ENCODE measurements at regions not wholly inside any gene's neighbourhood (a gene's known extent, or its start where the extent isn't known, plus 50 kb on each side); places are given as distances from the start of the nearest gene placed in this dataset.

GRCh38 chr6:68372991-68373390 is 262.1 kb upstream of the ADGRB3 start:
- DNase-seq: no peak

- DNase-seq: peak; percentile 43
Measured at GRCh38 chr6:68368845-68369244, 266.2 kb upstream of the ADGRB3 start.

DNA sequence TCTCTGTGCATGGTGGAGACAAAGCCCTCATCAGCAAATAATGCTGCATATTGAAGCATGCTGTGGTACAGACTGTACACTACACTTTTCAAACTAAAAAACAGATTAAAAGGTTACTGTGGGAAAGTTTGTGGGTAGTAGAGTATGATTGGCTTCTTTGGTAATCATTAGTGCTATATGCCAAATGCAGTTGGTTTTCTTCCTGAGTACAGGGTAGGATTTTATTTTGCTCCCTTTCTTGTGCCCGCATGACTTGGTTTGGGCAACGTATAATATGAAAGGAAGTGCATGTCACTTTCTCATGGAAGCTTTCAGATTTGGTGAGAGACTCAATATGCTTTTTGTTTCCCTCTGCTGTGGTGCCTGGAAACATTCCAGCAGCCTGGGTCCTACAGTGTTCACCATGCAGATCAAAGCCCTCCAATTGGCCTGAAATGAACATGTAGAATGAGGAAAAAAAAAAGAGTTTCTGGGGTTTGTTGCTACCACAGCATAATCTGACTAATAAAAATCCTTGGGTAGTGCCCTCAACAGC is 270.7 kb upstream of the ADGRB3 start:
- no peak for DNase-seq

DNA sequence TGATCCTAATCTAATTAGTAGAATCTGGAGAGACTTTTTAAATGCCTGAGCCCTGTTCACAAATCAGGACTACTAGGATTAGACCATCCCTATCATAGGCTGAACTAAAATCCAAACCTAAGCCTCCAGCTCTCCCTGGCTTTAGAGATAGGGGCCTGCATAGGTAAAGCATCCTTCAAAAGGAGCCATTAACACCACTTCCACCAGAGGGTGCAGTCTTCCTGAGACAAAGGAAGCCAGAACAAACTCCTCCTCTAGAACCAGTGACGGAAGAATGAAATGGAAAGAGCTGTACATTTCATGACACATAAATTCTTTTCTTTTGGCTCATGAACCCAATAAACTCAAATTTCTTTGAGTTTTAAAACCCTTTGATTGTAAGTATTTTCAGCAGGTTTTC is 291.2 kb upstream of the ADGRB3 start:
- peak; percentile 94 for DNase-seq

DNA sequence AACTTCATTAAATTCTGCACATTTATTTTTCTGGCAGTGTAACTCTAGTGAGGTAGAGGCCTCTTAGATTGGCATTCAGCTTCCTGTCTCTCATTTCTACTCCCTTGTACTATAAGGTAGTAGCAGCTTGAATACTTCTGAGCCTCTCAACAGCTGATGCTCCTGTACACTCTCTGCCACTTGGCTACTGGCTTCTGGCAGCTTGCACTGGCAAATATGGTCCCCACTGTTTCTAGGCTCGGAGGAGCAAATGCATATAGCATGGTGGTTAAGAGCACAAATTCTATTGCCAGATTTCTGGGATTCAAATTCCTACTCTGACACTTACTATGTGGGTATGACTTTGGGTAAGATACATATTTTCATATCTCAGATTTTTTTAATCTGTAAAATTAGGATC is 292.8 kb upstream of the ADGRB3 start:
- DNase-seq: no peak

DNA sequence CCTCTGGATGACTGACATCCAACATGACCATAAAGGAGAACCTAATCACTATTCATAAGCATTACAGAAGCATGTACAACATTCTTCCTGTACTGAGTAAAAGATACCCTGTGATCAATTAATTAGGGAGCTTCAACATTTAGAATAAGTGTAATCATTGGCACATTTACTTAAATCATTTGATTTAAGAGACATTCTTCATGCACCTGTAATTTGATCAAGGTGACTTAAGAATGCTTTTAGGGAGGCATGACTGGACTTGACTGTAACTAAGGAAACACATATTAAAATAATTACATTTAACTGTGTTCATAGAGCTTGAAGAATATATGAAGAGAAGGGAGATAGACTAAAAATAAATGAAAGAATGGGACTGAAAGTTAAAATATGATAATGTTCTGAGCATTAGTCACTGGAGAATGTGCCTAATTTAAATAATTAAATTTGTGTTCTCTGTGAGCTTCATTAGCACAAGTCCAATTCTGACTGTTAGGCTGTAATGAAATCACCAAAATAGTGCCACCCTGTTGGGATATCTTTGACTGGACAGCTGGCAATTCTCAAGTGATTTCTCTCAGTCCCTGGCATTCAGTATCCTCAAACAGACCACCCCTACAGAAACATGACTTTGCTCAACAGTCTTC is 295.5 kb upstream of the ADGRB3 start:
- no peak for DNase-seq

- DNase-seq: no peak
Measured at GRCh38 chr6:68333442-68333841, 301.6 kb upstream of the ADGRB3 start.

DNA sequence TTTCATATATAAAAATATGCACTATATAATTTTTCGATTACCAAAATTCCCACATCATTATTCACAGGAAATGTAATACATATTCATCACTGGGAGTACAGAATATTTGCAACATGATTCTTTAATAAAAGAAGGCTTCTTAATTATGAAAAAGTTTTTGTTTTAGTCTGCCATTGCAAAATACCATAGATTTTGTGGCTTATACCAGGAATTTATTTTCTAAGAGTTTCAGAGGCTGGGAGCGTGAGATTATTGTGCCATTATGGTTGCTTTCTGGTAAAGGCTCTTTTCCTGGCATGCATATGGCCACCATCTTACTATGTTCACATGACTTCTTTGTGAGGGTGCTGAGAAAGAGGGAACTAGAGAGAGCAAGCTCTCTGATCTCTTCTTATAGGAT is 306.9 kb upstream of the ADGRB3 start:
- no peak for DNase-seq

GRCh38 chr6:68326762-68327161 is 308.3 kb upstream of the ADGRB3 start:
- DNase-seq: no peak

DNA sequence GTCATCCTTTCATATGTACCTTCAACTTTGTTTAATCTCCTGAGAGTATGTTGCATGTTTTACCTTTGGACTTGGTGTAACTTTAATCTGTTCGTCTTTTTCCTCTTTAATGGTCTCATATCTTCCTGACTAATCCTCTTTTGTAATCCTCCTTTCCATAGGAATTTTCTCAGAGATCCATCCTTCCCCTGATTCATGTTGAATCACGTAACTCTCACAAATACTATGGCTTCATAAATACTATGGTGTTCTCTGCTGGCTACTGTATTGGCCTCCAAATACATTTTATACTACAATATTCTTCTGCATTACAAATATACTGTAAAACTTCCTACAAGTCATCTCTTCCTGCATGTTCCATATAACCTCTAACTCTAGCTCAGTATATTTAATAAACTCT is 317.7 kb upstream of the ADGRB3 start:
- DNase-seq: no peak

DNA sequence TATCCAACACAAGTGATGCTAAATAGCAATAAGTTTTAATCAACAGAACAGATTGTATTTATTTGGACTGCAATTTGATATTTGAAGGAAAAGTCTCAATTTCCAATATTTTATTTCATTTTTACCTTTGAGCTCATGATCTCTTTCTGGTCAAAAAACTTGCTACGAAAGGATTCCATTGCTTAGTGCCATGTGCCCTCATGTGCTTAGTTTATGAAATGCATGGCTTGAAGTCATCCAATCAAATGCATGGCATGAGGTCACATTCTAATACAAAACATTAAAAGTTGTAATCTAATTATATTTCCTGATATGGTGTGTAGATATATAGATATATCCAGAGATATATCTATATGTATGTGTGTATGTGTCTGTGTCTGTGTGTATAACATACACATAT is 321.2 kb upstream of the ADGRB3 start:
- peak; percentile 47 for DNase-seq

GRCh38 chr6:68307301-68307700 is 327.8 kb upstream of the ADGRB3 start:
- no peak for DNase-seq

- DNase-seq: no peak
Measured at GRCh38 chr6:68296126-68296525, 339.0 kb upstream of the ADGRB3 start.

GRCh38 chr6:68282646-68283045 is 352.4 kb upstream of the ADGRB3 start:
- DNase-seq: no peak

DNA sequence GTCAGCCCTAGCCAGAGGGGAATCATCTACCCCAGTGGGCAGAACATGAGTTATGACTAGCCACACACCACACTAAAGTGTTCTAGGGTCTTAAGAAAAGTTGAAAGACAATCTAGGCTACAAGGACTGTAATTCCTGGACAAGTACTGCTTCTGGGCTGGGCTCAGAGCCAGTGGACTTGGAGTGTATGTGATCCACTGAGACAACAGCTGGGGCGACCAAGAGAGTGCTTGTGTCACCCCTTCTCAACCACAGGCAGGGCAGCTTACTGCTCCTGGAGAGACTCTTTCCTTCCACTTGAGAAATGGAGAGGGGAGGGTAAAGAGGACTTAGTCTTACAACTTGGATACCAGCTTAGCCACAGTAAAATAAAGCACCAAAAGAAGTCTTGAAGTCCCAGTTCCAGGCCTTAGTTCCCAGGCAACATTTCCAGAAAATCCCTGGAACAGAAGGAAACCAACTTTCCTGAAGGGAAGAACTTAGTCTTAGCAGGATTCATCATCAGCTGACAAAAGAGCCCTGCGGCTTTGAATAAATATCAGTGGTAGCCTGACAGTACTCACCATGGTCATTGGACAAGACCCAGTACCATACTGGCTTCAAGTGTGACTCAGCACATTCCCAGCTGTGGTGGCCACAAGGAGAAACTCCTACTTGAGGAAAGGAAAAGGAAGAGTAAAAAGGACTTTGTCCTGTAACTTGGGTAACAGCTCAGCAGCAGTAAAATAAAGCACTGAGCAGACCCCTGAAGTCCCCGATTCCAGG is 355.1 kb upstream of the ADGRB3 start:
- peak; percentile 18 for DNase-seq

DNA sequence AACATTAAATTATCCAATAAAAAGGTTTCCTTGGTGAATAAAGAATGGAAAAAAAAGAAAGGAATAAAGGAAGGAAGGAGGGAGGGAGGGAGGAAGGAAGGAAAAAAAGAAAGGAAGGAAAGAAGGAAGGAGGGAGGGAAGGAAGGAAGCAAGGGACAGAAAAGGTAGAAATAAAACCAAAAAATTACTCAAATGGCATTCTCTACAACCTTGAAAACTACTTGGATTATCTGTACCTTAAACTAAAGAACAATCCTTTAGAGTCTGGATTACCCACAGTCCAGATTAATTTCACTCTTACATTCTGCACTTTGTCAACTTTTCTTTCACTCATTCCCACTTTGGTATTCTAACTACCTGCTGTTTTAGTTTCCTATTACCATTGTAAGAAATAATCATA is 361.8 kb upstream of the ADGRB3 start:
- DNase-seq: no peak

DNA sequence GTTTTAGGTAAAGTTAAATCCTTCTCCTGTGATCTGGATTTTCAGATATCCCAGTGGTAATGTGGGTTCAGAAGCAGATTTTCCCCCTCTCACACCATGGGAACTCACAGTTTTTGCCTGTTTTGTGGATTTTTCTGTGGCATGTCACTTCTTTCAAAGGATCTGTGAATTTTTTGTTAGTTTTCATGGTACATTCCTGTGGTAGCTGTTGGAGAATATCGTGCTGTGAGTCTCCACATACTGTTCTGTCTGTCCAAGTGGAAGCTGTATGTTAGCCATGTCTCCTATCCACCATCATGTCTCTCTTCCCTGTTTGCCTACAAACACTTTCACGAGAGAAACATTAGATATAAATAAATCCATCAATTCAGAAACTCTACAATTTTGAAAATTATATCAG is 378.7 kb upstream of the ADGRB3 start:
- DNase-seq: no peak

- DNase-seq: no peak
Measured at GRCh38 chr6:68252632-68253031, 382.4 kb upstream of the ADGRB3 start.

- DNase-seq: no peak
Measured at GRCh38 chr6:68247782-68248181, 387.3 kb upstream of the ADGRB3 start.

GRCh38 chr6:68240726-68241125 is 394.4 kb upstream of the ADGRB3 start:
- no peak for DNase-seq

DNA sequence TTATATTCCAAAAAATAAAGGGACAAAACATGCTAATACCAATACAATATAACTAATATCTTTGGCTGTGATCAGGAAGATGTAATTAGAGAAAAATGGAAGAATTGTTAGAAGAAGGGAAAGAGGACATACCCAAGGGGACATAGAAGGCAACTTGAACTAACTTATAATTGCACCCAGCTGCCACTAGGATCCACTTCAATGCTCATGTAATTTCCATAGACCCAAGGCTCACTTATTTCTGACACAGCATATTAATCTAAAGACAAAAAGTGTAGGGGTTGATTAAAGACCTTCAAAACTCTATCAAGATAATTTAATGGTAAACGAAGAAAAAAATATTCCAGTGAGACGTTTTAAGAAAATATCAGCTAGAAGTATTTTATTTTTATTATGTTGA is 396.0 kb upstream of the ADGRB3 start:
- no peak for DNase-seq

GRCh38 chr6:68238097-68238601 is 396.9 kb upstream of the ADGRB3 start:
- DNase-seq: peak; percentile 21

GRCh38 chr6:68237205-68237604 is 397.9 kb upstream of the ADGRB3 start:
- peak; percentile 48 for DNase-seq

- no peak for DNase-seq
Measured at GRCh38 chr6:68235326-68235784, 399.7 kb upstream of the ADGRB3 start.

Measured in DMS53 (cell line).